Psoas muscle (tissue), 7 donors: ENCODE measurements at regions not wholly inside any gene's neighbourhood (a gene's known extent, or its start where the extent isn't known, plus 50 kb on each side); places are given as distances from the start of the nearest gene placed in this dataset.

Experiments used
- ATAC-seq, 4 donors: fragments of 200-7000 bp; cut with Tn5 transposase; one replicate each; pipeline ENCODE4 v1.9.1; 2020; ENCODE audit warnings: moderate library complexity in 3 of 4, mild to moderate bottlenecking in 2 of 4
- DNase-seq, 2 donors: peaks; one replicate each; pipeline ENCODE4 v3.0.0-alpha.2; 2020
- H3K27ac ChIP-seq: fragments of 200-600 bp; one replicate; pipeline ENCODE4 v1.8.0; 2022
- H3K27me3 ChIP-seq, 3 donors: fragments of 200-600 bp in 1 of 3; one replicate each; pipeline versions ENCODE4 v1.6.1 to v1.8.0; 2013 to 2022; ENCODE audit warnings: low read length in 2 of 3, mild to moderate bottlenecking in 2 of 3, moderate library complexity in 1 of 3; ENCODE audit not compliant: insufficient read depth in 3 of 3
- H3K36me3 ChIP-seq, 2 donors: fragments of 200-600 bp in 1 of 2; one replicate each; pipeline versions ENCODE4 v1.6.1 to v1.8.0; 2013 to 2022; ENCODE audit warnings: low read depth in 1 of 2, mild to moderate bottlenecking in 1 of 2, moderate library complexity in 1 of 2; ENCODE audit not compliant: insufficient read depth in 1 of 2
- H3K4me1 ChIP-seq: fragments of 200-600 bp; one replicate; pipeline ENCODE4 v1.8.0; 2022
- H3K4me3 ChIP-seq: fragments of 200-600 bp; one replicate; pipeline ENCODE4 v1.8.0; 2022; ENCODE audit warnings: mild to moderate bottlenecking
- H3K9me3 ChIP-seq: fragments of 200-600 bp; one replicate; pipeline ENCODE4 v1.8.0; 2022
- CTCF ChIP-seq: fragments of 200-600 bp; IDR thresholded peaks from one replicate; pipeline ENCODE4 v1.8.0; 2022; ENCODE audit warnings: antibody characterized with exemption
- WGBS, 3 donors: extraction: QIAGEN DNeasy Blood & Tissue Kit; methylation state at CpG; one replicate each; pipeline versions ENCODE4 v1.1.6 to v1.1.7; 2013; 5-methylcytosine and 5-hydroxymethylcytosine counted together
- intact Hi-C, 2 donors: fragments of 100-400 bp; cut with DNase I; formaldehyde crosslinking; loops; one replicate each; pipeline versions ENCODE4 v1.11.0 to v1.14.2; 2022
- donor health status: healthy with polysubstance abuse.
- donor health status: DM: no; HTN: no; CAD: no; lungs with moderate emphysema.
- donor health status: Bipolar disorder and iron deficiency.
- donor health status: healthy.
- donor health status: DM: yes; HTN: yes; CAD: no.
- donor health status: DM: no; HTN: no; CAD: no.
- donor health status: DM: yes; HTN: yes; CAD: no.

GRCh38 chr18:78303519-78304191 is 676.0 kb upstream of the SALL3 start:
- DNase-seq: no peak
- Histone ChIP-seq H3K4me1 (no peaks in the 10 kb centered on the region), H3K36me3 (no peaks in the 10 kb centered on the region), H3K27ac (no peak overlapping the region), H3K4me3 (no peak overlapping the region), H3K27me3 (no peaks in the 10 kb centered on the region), H3K9me3 (no peaks in the 10 kb centered on the region)
- no peak for TF ChIP-seq CTCF
- intact Hi-C loops: no loop called here
- WGBS, 3 donors: 53 to 56% (median 53%) methylated on average over 15 of the region's 15 CpGs
- no peak for ATAC-seq

- Histone ChIP-seq H3K36me3 (no peaks in the 10 kb centered on the region), H3K27me3 (no peaks in the 10 kb centered on the region), H3K9me3 (no peaks in the 10 kb centered on the region), H3K4me1 (no peaks in the 10 kb centered on the region), H3K4me3 (no peak overlapping the region), H3K27ac (no peak overlapping the region)
- WGBS, 3 donors: 45 to 55% (median 49%) methylated on average over 25 of the region's 25 CpGs
- DNase-seq (no peak), ATAC-seq (no peak)
- no peak for TF ChIP-seq CTCF
- intact Hi-C loops: no loop called here
These were observed 675.1 kb upstream of the SALL3 start for GRCh38 chr18:78304192-78305164.

GRCh38 chr18:78305789-78306188 is 673.8 kb upstream of the SALL3 start:
- WGBS, 3 donors: 81 to 85% (median 83%) methylated on average over 6 of the region's 6 CpGs
- Histone ChIP-seq H3K27me3 (no peaks in the 10 kb centered on the region), H3K4me1 (no peaks in the 10 kb centered on the region), H3K27ac (no peak overlapping the region), H3K9me3 (no peaks in the 10 kb centered on the region), H3K36me3 (no peaks in the 10 kb centered on the region), H3K4me3 (no peak overlapping the region)
- ATAC-seq (no peak), DNase-seq (no peak)
- intact Hi-C loops: no loop called here
- TF ChIP-seq CTCF: no peak

- no peaks in the 10 kb centered on the region for H3K9me3 ChIP-seq
- H3K27ac ChIP-seq: no peak overlapping the region
- TF ChIP-seq CTCF: no peak
- 53 to 79% (median 69%) methylated on average over 42 of the region's 42 CpGs for WGBS, 3 donors
- no peak for DNase-seq
- H3K4me1 ChIP-seq: no peaks in the 10 kb centered on the region
- ATAC-seq: no peak
- H3K4me3 ChIP-seq: no peak overlapping the region
- H3K36me3 ChIP-seq: no peaks in the 10 kb centered on the region
- intact Hi-C loops: no loop called here
- no peaks in the 10 kb centered on the region for H3K27me3 ChIP-seq
These were observed 670.3 kb upstream of the SALL3 start for GRCh38 chr18:78309307-78309706.
